ENCODE measurements at regions not wholly inside any gene's neighbourhood (a gene's known extent, or its start where the extent isn't known, plus 50 kb on each side); places are given as distances from the start of the nearest gene placed in this dataset.
A peak's percentile ranks its signal among the peaks of the same experiment; 100 is the strongest.
"Not testable (repeated sequence)": the region's sequence is repeated elsewhere in the genome, so short reads cannot be mapped to it uniquely, and the experiment has no call there.

DNA sequence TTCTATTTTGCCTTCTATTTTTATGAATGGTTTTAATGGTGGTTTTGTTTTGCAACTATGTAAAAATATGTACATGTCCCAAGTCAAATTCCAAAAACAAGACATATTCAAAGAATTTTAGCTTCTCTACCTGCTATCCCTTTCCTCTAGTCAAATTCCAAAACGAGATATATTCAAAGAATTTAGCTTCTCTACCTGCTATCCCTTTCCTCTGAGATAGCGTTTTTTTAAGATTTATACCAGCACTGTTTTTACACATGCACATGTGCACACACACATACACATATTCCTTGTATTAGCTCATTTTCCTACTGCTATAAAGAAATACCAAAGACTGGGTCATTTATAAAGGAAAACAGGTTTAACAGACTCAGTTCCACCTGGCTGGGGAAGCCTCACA lies 199.1 kb upstream of the ARL4C start:
- no peak for DNase-seq (ENCODE audit: low spot score)

DNA sequence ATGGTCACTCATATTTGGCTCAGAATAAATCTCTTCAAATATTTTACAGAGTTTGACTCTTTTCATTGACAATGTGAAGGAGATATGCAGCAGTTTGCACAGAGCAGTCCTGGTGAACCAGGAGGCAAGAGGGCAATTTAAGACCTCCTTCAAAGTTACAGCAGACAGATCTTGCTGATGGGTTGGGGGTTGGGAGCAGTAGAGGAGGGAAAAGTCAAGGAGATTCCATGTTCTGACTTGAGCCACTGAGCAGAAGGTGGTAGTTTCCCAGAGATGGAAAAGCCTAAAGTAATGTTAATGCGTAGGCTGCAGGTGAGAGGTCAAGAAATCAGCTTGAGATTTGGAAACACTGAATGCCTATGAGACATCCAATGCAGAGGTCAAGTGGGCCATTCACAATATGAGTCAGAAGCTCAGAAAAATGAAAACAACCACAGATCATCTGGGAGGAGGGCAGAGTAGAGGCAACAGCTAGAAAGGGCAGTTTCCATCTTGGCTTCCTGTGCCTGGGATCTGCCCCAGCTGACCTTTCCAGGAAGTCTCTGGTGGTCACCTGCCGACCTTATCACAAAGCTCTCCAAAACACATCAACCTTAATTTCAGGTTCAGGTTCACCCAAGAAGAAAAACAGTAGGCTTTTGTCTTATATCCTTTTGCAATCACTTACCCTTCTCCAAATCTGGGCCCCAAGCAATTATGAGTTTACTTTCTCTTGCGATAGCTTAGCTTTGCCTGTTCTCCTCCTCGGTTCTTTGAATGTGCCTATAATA lies 197.5 kb upstream of the ARL4C start:
- DNase-seq (ENCODE audit: low spot score) = peak; percentile 81

DNA sequence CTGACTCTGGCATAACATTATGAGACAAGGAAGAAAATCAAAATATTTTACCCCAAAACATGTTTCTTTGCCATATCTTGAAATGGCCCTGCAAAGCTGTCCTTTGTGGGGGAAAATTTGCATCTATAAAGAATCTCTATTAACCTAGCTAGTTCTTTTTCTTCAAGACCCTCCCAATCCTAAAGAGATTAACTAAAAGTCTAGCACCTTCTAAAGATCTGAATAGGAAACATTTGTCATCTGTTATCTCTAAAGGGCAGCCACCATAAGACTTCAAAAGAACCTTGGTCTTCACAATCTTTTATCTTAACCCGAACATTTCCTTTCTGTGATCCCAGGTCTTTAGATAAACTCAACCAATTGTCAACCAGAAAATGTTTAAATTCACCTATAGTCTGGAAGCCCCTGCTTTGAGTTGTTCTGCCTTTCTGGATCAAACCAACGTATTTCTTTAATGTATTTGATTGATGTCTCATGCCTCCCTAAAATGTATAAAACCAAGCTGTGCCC lies 196.9 kb upstream of the ARL4C start:
- not testable (repeated sequence) for DNase-seq (ENCODE audit: low spot score)

- not testable (repeated sequence) for DNase-seq (ENCODE audit: low spot score)
Observed at GRCh38 chr2:234693191-234693590, 196.3 kb upstream of the ARL4C start.

DNA sequence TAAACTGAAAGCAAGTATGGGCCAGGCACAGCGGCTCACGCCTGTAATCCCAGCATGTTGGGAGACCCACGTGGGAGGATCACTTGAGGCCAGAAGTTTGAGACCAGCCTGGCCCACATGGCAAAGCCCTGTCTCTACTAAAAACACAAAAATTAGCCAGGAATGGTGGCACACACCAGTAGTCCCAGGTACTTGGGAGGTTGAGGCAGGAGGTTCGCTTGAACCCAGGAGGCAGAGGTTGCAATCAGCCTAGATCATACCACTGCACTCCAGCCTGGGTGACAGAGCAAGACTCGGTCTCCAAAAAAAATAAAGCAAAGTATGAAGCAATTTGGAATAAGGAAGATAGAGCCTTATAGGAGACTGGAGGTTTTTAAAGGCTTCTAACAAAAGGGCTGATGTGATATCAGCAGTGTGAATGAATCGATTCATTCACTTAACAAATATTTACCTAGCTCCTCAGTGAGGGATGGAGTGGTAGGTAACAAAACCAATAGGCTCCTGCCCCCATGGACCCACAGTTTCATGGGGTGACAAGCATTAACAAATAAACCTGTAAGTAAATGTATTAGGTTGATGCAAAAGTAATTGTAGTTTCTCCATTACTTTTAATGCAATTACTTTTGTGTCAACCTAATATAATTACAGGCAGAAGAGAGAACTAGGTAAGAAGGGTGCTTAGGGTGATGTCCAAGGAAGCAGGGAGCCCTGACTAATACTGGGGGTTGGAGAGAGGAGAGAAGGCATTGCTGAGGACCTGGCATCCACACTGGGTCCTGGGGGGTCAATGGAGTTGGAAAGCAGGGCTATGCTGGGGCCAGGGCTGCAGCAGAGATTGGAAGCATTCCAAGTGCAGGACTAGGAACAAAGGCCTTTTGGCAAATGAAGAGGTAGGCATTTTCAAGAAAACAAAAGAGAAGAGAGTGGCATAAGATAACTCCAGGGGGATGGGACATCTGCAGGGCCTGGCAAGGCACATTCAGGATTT lies 195.4 kb upstream of the ARL4C start:
- DNase-seq (ENCODE audit: low spot score) = no peak

DNA sequence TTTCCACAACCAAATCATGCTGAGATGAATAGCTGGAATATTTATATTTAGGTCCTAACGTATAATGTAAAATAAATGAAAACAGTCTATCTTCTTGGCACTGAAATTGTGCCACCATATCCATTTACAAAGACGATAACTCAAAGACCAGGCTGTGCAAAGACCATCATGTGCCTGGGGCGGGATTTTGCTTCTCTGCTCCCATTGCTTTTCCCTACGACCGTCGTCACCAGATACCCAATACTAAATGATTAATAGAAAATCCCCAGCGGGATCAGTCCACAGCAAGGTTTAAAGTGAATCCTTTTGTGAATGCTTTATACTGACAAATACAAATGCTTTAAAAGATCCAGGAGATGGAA lies 194.3 kb upstream of the ARL4C start:
- DNase-seq (ENCODE audit: low spot score) = no peak

- peak; percentile 33 for DNase-seq (ENCODE audit: low spot score)
Observed at GRCh38 chr2:234690569-234691213, 193.8 kb upstream of the ARL4C start.

DNA sequence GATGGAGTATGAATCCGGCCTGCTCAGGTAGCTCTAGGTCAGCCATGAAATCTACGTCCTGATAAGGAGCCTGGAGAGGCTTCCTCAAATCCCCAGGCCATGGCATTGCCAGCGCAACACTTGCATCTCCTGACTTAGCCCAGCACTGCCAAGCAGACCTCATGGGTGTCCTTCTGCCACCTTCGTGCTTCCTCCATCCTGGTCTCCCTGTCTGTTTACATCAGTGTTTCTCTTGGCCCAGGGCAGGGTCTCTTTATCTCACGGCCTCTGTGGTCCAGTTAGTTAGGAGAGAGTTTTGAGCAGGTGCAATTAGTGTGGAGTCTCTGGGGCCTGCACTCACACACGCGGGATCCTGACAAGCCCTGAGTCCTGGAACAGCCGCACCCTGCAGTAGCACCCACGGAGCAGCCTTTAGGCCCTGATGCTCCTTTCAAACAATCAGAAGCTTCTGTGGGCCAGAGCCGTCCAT lies 193.1 kb upstream of the ARL4C start:
- DNase-seq (ENCODE audit: low spot score) = no peak

DNA sequence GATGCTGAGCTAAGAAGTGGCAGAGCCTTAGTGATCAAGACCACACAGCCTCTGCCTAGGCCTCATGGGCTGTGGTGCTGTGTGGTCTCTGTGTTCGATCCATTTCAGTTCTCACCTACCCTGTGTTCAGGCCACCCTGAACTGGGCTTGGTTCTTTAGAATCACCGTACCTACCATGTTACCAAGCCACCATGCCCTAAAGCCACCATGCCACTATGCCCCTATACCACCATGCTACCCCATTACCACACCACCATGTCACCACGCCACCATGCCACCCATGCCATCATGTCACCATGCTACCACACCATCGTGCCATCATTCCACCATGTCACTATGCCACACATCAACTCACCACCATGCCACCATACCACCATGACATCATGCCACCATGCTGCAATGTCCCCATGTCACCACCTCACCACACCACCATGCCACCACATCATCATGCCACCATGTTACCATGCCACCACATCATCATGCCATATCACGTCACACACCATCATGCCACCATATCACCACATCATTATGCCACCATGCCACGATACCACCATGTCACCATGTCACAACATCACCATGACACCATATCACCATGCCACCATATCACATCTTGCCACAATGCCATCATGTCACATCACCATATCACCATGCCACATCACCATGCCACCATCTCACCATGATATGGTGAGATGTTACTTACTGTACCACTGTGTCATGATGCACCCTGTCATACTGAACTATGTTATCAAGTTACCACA lies 191.0 kb upstream of the ARL4C start:
- DNase-seq (ENCODE audit: low spot score) = no peak

DNA sequence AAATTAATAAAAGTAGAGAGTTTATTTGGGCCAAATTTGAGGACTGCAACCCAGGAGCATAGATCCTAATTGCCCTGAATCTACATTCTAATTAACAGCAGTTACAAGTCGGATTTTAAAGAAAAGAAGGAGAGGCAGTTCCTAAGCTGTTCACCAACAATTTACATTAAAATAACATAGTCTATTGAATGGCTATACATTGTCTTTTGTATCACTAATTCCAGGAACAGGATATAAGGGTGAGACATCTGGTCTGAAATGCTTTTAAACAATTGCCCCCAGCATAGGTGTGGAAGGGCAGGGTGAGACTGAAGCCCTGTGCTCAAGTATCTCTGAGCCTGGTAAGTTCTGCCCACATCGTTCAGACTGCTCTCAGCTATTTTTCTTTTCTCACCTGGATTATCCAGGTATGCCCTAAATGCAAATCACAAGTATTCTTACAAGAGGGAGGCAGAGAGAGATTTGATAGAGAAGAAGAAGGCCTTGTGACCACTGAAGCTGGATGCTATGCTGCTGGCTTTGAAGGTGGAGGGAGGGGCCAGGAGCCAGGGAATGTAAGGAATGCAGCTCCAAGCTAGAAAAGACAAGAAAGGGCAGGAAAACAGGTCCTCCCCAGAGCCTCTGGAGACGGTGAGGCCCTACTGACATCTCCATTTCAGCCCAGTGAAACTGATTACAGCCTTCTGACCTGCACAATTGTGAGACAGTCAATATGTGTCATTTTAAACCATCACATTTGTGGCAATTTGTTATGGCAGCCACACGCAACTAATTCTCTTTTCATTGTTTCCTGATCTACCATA lies 189.4 kb upstream of the ARL4C start:
- DNase-seq (ENCODE audit: low spot score) = peak; percentile 73

DNA sequence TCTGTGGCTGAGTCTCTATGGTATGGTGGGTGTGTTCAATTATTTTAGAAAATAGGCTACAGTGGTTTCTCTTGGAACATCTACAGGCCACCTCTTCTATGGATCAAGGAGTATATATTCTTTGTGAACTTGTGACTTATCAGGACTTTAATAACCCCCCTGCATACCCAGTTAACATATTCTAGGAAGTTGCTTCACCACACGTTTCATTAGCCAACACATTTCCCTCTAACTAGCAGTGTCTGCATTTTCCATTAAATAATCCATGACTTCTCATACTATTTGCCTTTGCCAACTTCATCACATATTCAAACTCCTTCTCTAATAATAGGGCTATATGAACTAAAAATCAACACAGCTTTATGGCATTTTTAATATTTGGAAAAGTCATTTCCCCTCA lies 187.6 kb upstream of the ARL4C start:
- DNase-seq (ENCODE audit: low spot score) = no peak

- DNase-seq (ENCODE audit: low spot score) = no peak
Observed at GRCh38 chr2:234683950-234684349, 187.1 kb upstream of the ARL4C start.

- peak; percentile 55 for DNase-seq (ENCODE audit: low spot score)
Observed at GRCh38 chr2:234682492-234683228, 185.8 kb upstream of the ARL4C start.

GRCh38 chr2:234680688-234681619 lies 184.1 kb upstream of the ARL4C start:
- no peak for DNase-seq (ENCODE audit: low spot score)

DNA sequence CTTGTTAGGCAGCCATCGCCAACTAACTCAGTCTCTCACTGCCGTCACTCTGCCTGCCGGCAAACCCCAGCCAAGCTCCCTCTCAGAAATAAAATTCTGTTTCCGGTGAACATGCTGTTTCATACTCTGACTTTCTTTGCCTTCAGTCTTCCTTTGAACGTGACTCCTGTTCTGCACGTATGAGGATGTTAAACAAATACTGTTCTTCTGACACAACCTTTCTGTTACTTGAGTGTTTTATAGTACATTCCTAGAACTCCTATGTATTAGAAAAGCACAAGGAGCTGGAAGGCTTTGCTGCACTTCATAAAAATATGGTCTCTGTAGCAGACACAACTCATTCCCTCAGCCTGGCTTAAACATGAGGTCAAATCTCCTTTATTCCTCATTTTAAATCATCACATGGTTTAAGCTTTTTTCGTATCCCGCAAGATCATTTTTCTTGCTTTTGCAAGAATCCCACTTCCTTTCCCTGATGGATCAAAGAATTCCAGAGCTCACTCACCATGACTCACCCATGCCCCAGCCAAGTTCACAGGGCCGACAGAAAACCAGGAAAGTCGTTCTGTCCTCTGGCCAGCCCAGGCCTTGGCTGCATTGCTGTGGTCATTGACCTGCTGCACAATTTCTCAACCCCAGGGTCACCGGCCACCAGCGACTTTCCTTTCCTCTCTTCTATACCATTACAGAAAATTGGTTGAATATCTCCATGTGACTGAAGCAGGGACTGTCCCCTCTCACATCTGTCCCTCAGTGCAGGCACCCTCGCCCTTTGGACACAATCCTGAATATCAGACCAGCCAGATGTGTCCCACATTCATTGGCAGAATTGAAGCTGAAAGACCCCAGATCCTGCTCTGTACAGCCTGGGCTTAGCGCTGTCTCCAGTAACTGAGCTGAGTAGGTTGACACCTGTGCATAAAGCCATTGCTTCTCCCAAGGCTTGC lies 183.1 kb upstream of the ARL4C start:
- peak; percentile 97 for DNase-seq (ENCODE audit: low spot score)

DNA sequence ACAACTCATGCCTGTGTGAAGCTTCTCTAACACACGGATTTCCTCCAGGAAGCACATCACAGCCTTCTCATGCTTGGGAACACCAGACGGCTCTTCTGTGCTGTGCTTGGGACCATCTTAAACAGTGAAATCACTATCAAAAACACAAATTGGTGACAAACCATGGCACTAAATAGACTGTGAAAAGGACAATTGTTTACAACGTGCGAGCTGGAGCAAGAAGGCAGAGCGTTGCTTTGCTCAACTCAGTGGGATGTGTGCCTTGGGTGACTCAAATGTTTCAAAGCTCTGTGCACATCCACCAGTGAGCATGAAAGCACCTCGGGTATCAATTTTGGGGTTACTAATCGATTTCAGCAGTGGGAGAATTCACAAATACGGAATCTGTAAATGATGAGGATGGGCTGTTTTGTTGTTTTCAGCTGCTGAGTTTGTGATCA lies 182.4 kb upstream of the ARL4C start:
- DNase-seq (ENCODE audit: low spot score) = no peak

DNA sequence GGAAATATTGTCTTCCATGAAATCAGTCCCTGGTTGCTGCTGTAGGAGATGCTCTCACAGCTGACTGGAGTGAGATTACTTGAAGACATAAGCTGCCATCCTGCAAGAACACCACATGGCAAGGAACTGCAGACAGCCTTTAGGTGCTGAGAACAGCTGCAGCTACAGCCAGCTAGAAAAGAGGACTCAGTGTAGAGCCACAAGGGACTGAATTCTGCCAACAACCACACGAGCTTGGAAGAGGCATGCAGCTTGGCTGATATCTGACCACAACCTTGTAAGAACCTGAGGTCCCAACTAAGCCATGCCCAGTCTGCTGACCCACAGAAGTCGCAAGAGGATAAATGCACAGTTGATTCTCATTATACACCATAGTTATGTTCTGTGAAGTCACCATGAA lies 181.8 kb upstream of the ARL4C start:
- DNase-seq (ENCODE audit: low spot score) = peak; percentile 78

Data from A172 (cell line).